GM23338 (cell line): ENCODE measurements at regions not wholly inside any gene's neighbourhood (a gene's known extent, or its start where the extent isn't known, plus 50 kb on each side); places are given as distances from the start of the nearest gene placed in this dataset.

Experiments
- ATAC-seq: fragments of 200-7000 bp; cut with Tn5 transposase; 3 replicates; pipeline ENCODE4 v1.9.1; 2020
- DNase-seq: peaks from one replicate; pipeline ENCODE4 v3.0.0-alpha.2; 2015; ENCODE audit warnings: low spot score
- H2AFZ ChIP-seq: fragments of 200-600 bp; sonication (generic); 2 replicates; pipeline ENCODE4 v1.8.0; 2016; ENCODE audit warnings: antibody characterized with exemption, mild to moderate bottlenecking, moderate library complexity
- H3F3A ChIP-seq: fragments of 200-600 bp; sonication (generic); replicated peaks from 2 replicates; pipeline ENCODE4 v1.8.0; 2017; ENCODE audit warnings: antibody characterized with exemption, mixed run types, low read depth
- H3K27ac ChIP-seq: fragments of 200-600 bp; sonication (generic); 2 replicates; pipeline ENCODE4 v1.6.1; 2016; ENCODE audit warnings: low read depth
- H3K27me3 ChIP-seq: fragments of 200-600 bp; sonication (generic); 2 replicates; pipeline ENCODE4 v1.8.0; 2016; ENCODE audit warnings: mild to moderate bottlenecking, mixed run types, moderate library complexity; ENCODE audit not compliant: insufficient read depth
- H3K36me3 ChIP-seq: fragments of 200-600 bp; sonication (generic); 2 replicates; pipeline ENCODE4 v1.8.0; 2016; ENCODE audit warnings: mild to moderate bottlenecking; ENCODE audit not compliant: insufficient read depth
- H3K4me1 ChIP-seq: fragments of 200-600 bp; sonication (generic); 2 replicates; pipeline ENCODE4 v1.8.0; 2016; ENCODE audit warnings: mild to moderate bottlenecking, moderate library complexity; ENCODE audit not compliant: insufficient read depth
- H3K4me2 ChIP-seq: fragments of 200-600 bp; sonication (generic); 2 replicates; pipeline ENCODE4 v1.7.1; 2017; ENCODE audit warnings: mixed run types
- H3K4me3 ChIP-seq: fragments of 200-600 bp; sonication (generic); 2 replicates; pipeline ENCODE4 v1.6.1; 2016; ENCODE audit warnings: mixed run types
- H3K79me2 ChIP-seq: fragments of 200-600 bp; sonication (generic); replicated peaks from 2 replicates; pipeline ENCODE4 v1.8.0; 2017; ENCODE audit warnings: mild to moderate bottlenecking; ENCODE audit not compliant: insufficient read depth
- H3K9me2 ChIP-seq: fragments of 200-600 bp; sonication (generic); 2 replicates; pipeline ENCODE4 v1.8.0; 2017; ENCODE audit not compliant: insufficient read depth
- H4K20me1 ChIP-seq: fragments of 200-600 bp; sonication (generic); replicated peaks from 2 replicates; pipeline ENCODE4 v1.8.0; 2017; ENCODE audit warnings: mild to moderate bottlenecking; ENCODE audit not compliant: insufficient read depth
- H3K27ac Mint-ChIP-seq: 2 replicates; pipeline ENCODE4 v1.8.0; 2020; ENCODE audit warnings: inconsistent platforms, mild to moderate bottlenecking, moderate library complexity, mixed read lengths
- H3K27me3 Mint-ChIP-seq: 3 replicates; pipeline ENCODE4 v1.8.0; 2022; ENCODE audit warnings: low read depth, mild to moderate bottlenecking, moderate library complexity, mixed read lengths, inconsistent platforms; ENCODE audit not compliant: insufficient read depth, poor library complexity
- H3K36me3 Mint-ChIP-seq: 3 replicates; pipeline ENCODE4 v1.8.0; 2021; ENCODE audit warnings: low read depth, mild to moderate bottlenecking, inconsistent platforms, moderate library complexity, mixed read lengths
- H3K4me1 Mint-ChIP-seq: 3 replicates; pipeline ENCODE4 v1.8.0; 2020; ENCODE audit warnings: mild to moderate bottlenecking, inconsistent platforms, mixed read lengths
- H3K4me3 Mint-ChIP-seq: 3 replicates; pipeline ENCODE4 v1.8.0; 2021; ENCODE audit warnings: moderate library complexity, mild to moderate bottlenecking, inconsistent platforms, mixed read lengths
- H3K9me3 Mint-ChIP-seq: 3 replicates; pipeline ENCODE4 v1.8.0; 2020; ENCODE audit warnings: moderate library complexity, mild to moderate bottlenecking, inconsistent platforms, mixed read lengths
- CTCF ChIP-seq, 2 experiments: fragments of 200-600 bp in 1 of 2; sonication (generic) in 1 of 2; conservative IDR thresholded peaks; 2 replicates each; pipeline versions ENCODE4 v1.5.1 to v1.6.1; 2016 to 2017; ENCODE audit warnings: antibody characterized with exemption in 2 of 2, low read depth in 2 of 2, mild to moderate bottlenecking in 2 of 2, moderate library complexity in 1 of 2
- ETS1 ChIP-seq: IDR thresholded peaks from 2 replicates; pipeline ENCODE4 v1.6.1; 2016; ENCODE audit warnings: antibody characterized with exemption
- EZH2 ChIP-seq: fragments of 200-600 bp; sonication (generic); IDR thresholded peaks from one replicate; pipeline ENCODE4 v1.8.0; 2017; ENCODE audit warnings: antibody characterized with exemption, mild to moderate bottlenecking, low read depth; ENCODE audit not compliant: unreplicated experiment
- JUNB ChIP-seq: IDR thresholded peaks from one replicate; pipeline ENCODE4 v1.6.1; 2016; ENCODE audit warnings: antibody characterized with exemption; ENCODE audit not compliant: unreplicated experiment
- NANOG ChIP-seq: IDR thresholded peaks from 2 replicates; pipeline ENCODE4 v1.6.1; 2016; ENCODE audit warnings: antibody characterized with exemption, borderline replicate concordance
- POLR2AphosphoS5 ChIP-seq: IDR thresholded peaks from 2 replicates; pipeline ENCODE4 v1.6.1; 2016; ENCODE audit warnings: antibody characterized with exemption, low read depth
- REST ChIP-seq: IDR thresholded peaks from one replicate; pipeline ENCODE4 v1.6.1; 2018; ENCODE audit warnings: antibody characterized with exemption; ENCODE audit not compliant: unreplicated experiment
- STAT1 ChIP-seq: IDR thresholded peaks from one replicate; pipeline ENCODE4 v1.6.1; 2016; ENCODE audit warnings: antibody characterized with exemption; ENCODE audit not compliant: unreplicated experiment
- ZNF114 ChIP-seq: fragments of 250-450 bp; sonication (Bioruptor Pico); IDR thresholded peaks from 2 replicates; pipeline ENCODE4 v1.5.0; 2020; ENCODE audit warnings: mild to moderate bottlenecking, moderate library complexity
- ZNF331 ChIP-seq: fragments of 250-450 bp; sonication (Bioruptor Pico); IDR thresholded peaks from 2 replicates; pipeline ENCODE4 v1.5.0; 2020; ENCODE audit warnings: low read depth, mild to moderate bottlenecking, moderate library complexity

GRCh38 chr21:22352088-22352487, 1353.9 kb downstream of the NCAM2 start:
- ATAC-seq (no peak), DNase-seq (no peak)
- no peaks in the 10 kb centered on the region for H3F3A ChIP-seq
- Mint-ChIP-seq H3K4me3 (no peak overlapping the region), H3K36me3 (peaks cover 7% of the 10 kb centered on the region; the same call in 2 of the 3 replicates), H3K9me3 (peaks cover 3% of the 10 kb centered on the region; the same call in 2 of the 3 replicates), H3K4me1 (no peaks in the 10 kb centered on the region), H3K27ac (no peak overlapping the region), H3K27me3 (peaks cover 2% of the 10 kb centered on the region)
- no peak overlapping the region for H3K27ac ChIP-seq
- no peak overlapping the region for H3K4me2 ChIP-seq
- no peaks in the 10 kb centered on the region for H3K4me1 ChIP-seq
- TF ChIP-seq ETS1 (no peak), POLR2AphosphoS5 (no peak)
- H3K4me3 ChIP-seq = no peak overlapping the region
- H4K20me1 ChIP-seq = no peaks in the 10 kb centered on the region
- no peaks in the 10 kb centered on the region for H3K9me2 ChIP-seq
- H3K27me3 ChIP-seq = no peaks in the 10 kb centered on the region
- H2AFZ ChIP-seq = no peak overlapping the region
- H3K79me2 ChIP-seq = no peaks in the 10 kb centered on the region
- no peaks in the 10 kb centered on the region for H3K36me3 ChIP-seq

GRCh38 chr21:22355949-22356348, 1357.7 kb downstream of the NCAM2 start:
- no peak for ATAC-seq
- Histone ChIP-seq H3K4me1 (no peaks in the 10 kb centered on the region), H3K4me3 (no peak overlapping the region), H3K27ac (no peak overlapping the region), H3K79me2 (no peaks in the 10 kb centered on the region), H2AFZ (no peak overlapping the region), H3K36me3 (no peaks in the 10 kb centered on the region), H3K9me2 (no peaks in the 10 kb centered on the region), H3K4me2 (no peak overlapping the region), H4K20me1 (no peaks in the 10 kb centered on the region), H3F3A (no peaks in the 10 kb centered on the region), H3K27me3 (no peaks in the 10 kb centered on the region)
- Mint-ChIP-seq H3K27ac (no peak overlapping the region), H3K4me3 (no peak overlapping the region), H3K36me3 (peaks cover 19% of the 10 kb centered on the region; the same call in 2 of the 3 replicates), H3K27me3 (peaks cover 2% of the 10 kb centered on the region), H3K9me3 (peaks cover 13% of the 10 kb centered on the region), H3K4me1 (no peaks in the 10 kb centered on the region; the same call in 2 of the 3 replicates)
- no peak for DNase-seq
- TF ChIP-seq EZH2 (no peak), NANOG (no peak), JUNB (no peak), ZNF331 (CRISPR knock-in tag) (no peak), ETS1 (no peak)

GRCh38 chr21:22356663-22357062, 1358.5 kb downstream of the NCAM2 start:
- H3K79me2 ChIP-seq = no peaks in the 10 kb centered on the region
- H3K4me3 Mint-ChIP-seq = no peak overlapping the region
- no peaks in the 10 kb centered on the region for H3K27me3 ChIP-seq
- no peaks in the 10 kb centered on the region for H3K36me3 ChIP-seq
- H3K4me1 ChIP-seq = no peaks in the 10 kb centered on the region
- ATAC-seq = no peak
- H2AFZ ChIP-seq = no peak overlapping the region
- no peaks in the 10 kb centered on the region; the same call in 2 of the 3 replicates for H3K4me1 Mint-ChIP-seq
- H3K27ac Mint-ChIP-seq = no peak overlapping the region
- H3K36me3 Mint-ChIP-seq = peaks cover 19% of the 10 kb centered on the region; the same call in 2 of the 3 replicates
- no peak for DNase-seq
- H4K20me1 ChIP-seq = no peaks in the 10 kb centered on the region
- no peak overlapping the region for H3K4me2 ChIP-seq
- no peak overlapping the region for H3K27ac ChIP-seq
- no peaks in the 10 kb centered on the region for H3F3A ChIP-seq
- no peak overlapping the region for H3K4me3 ChIP-seq
- H3K27me3 Mint-ChIP-seq = peaks cover 2% of the 10 kb centered on the region
- H3K9me3 Mint-ChIP-seq = peaks cover 13% of the 10 kb centered on the region
- no peaks in the 10 kb centered on the region for H3K9me2 ChIP-seq
- no peak for TF ChIP-seq JUNB
- no peak for TF ChIP-seq EZH2
- TF ChIP-seq ETS1 = no peak
- TF ChIP-seq REST = no peak
- TF ChIP-seq STAT1 = no peak
- no peak for TF ChIP-seq POLR2AphosphoS5
- no peak for TF ChIP-seq NANOG
- no peak for TF ChIP-seq ZNF114 (CRISPR knock-in tag)
- no peak for TF ChIP-seq ZNF331 (CRISPR knock-in tag)
- no peak for TF ChIP-seq CTCF (conservative IDR thresholded peaks at IDR 0.05; ENCODE audit: low read depth in 2 of 2)
